Astrocyte of the cerebellum (primary cell): ENCODE measurements at regions not wholly inside any gene's neighbourhood (a gene's known extent, or its start where the extent isn't known, plus 50 kb on each side); places are given as distances from the start of the nearest gene placed in this dataset.

Experiments used
- DNase-seq: peaks from one replicate; pipeline ENCODE4 v3.0.0-alpha.2; 2011; ENCODE audit warnings: low read depth
- H3K4me3 ChIP-seq: 2 replicates; pipeline ENCODE4 v1.5.1; 2011; ENCODE audit warnings: mild to moderate bottlenecking, low read depth, low read length, moderate library complexity
- CTCF ChIP-seq: IDR thresholded peaks from 2 replicates; pipeline ENCODE4 v1.5.1; 2012; ENCODE audit warnings: low read length, low read depth, moderate library complexity, mild to moderate bottlenecking; ENCODE audit errors: missing control alignments
- in situ Hi-C: cut with HindIII; loops from 2 replicates; pipeline ENCODE4 v1.10.0; 2017; ENCODE audit warnings: low sequenced_read_pairs

- H3K4me3 ChIP-seq: no peak overlapping the region
- in situ Hi-C loops: no loop called here
- DNase-seq: no peak
- TF ChIP-seq CTCF: no peak
These were observed 225.3 kb downstream of the TGFB2 start for GRCh38 chr1:218570456-218570855.

- no peak for DNase-seq
- in situ Hi-C loops: no loop called here
- no peak for TF ChIP-seq CTCF
- H3K4me3 ChIP-seq: no peak overlapping the region
These were observed 226.4 kb downstream of the TGFB2 start for GRCh38 chr1:218571491-218571890.

GRCh38 chr1:218572050-218572449 is 226.9 kb downstream of the TGFB2 start:
- DNase-seq: no peak
- in situ Hi-C loops: no loop called here
- no peak for TF ChIP-seq CTCF
- H3K4me3 ChIP-seq: no peak overlapping the region

- in situ Hi-C loops: no loop called here
- no peak for DNase-seq
- H3K4me3 ChIP-seq: no peak overlapping the region
- TF ChIP-seq CTCF: no peak
These were observed 228.8 kb downstream of the TGFB2 start for GRCh38 chr1:218573925-218574324.

- in situ Hi-C loops: no loop called here
- no peak for DNase-seq
- no peak for TF ChIP-seq CTCF
- H3K4me3 ChIP-seq: no peak overlapping the region
These were observed 229.9 kb downstream of the TGFB2 start for GRCh38 chr1:218575079-218575478.

- in situ Hi-C loops: no loop called here
- no peak overlapping the region for H3K4me3 ChIP-seq
- no peak for TF ChIP-seq CTCF
- DNase-seq: no peak
These were observed 230.7 kb downstream of the TGFB2 start for GRCh38 chr1:218575856-218576255.

GRCh38 chr1:218582646-218583045 is 237.5 kb downstream of the TGFB2 start:
- TF ChIP-seq CTCF: no peak
- no peak overlapping the region for H3K4me3 ChIP-seq
- in situ Hi-C loops: no loop called here
- DNase-seq: no peak
